Fibroblast of lung (primary cell): ENCODE measurements at regions not wholly inside any gene's neighbourhood (a gene's known extent, or its start where the extent isn't known, plus 50 kb on each side); places are given as distances from the start of the nearest gene placed in this dataset.

ENCODE experiments used
- DNase-seq, 2 donors: peaks; one replicate each; pipeline versions ENCODE4 v3.0.0 to v3.0.0-alpha.2; 2010; ENCODE audit warnings: low read depth in 2 of 2
- H2AFZ ChIP-seq: 2 replicates; pipeline ENCODE4 v1.5.1; 2012; ENCODE audit warnings: low read length, control low read depth, inconsistent platforms
- H3K27ac ChIP-seq: 2 replicates; pipeline ENCODE4 v1.5.1; 2011; ENCODE audit warnings: low read length, control low read depth; ENCODE audit not compliant: insufficient read depth
- H3K27me3 ChIP-seq: 2 replicates; pipeline ENCODE4 v1.5.1; 2011; ENCODE audit warnings: mild to moderate bottlenecking, low read length; ENCODE audit not compliant: control insufficient read depth, insufficient read depth
- H3K36me3 ChIP-seq: 2 replicates; pipeline ENCODE4 v1.5.1; 2011; ENCODE audit warnings: low read length; ENCODE audit not compliant: control insufficient read depth, insufficient read depth
- H3K4me1 ChIP-seq: 2 replicates; pipeline ENCODE4 v1.5.1; 2011; ENCODE audit warnings: low read length; ENCODE audit not compliant: control insufficient read depth, insufficient read depth; ENCODE audit errors: extremely low read depth
- H3K4me2 ChIP-seq: 2 replicates; pipeline ENCODE4 v1.5.1; 2011; ENCODE audit warnings: low read length, control low read depth; ENCODE audit not compliant: insufficient read depth; ENCODE audit errors: extremely low read depth
- H3K4me3 ChIP-seq, 4 experiments: fragments of 200-600 bp in 1 of 4; sonication (generic) in 1 of 4; replicated peaks in 1 of 4; 2 replicates each; pipeline ENCODE4 v1.5.1; 2011 to 2016; ENCODE audit warnings: low read length in 4 of 4, low read depth in 3 of 4, mild to moderate bottlenecking in 3 of 4, control low read depth in 2 of 4, inconsistent platforms in 1 of 4, mixed read lengths in 1 of 4; ENCODE audit not compliant: insufficient read depth in 1 of 4; ENCODE audit errors: control extremely low read depth in 1 of 4
- H3K79me2 ChIP-seq: 2 replicates; pipeline ENCODE4 v1.5.1; 2012; ENCODE audit warnings: mild to moderate bottlenecking, low read length, inconsistent platforms; ENCODE audit not compliant: control insufficient read depth, insufficient read depth
- H3K9ac ChIP-seq: 2 replicates; pipeline ENCODE4 v1.5.1; 2011; ENCODE audit warnings: mild to moderate bottlenecking, low read length, control low read depth; ENCODE audit not compliant: insufficient read depth
- H3K9me3 ChIP-seq: 2 replicates; pipeline ENCODE4 v1.5.1; 2012; ENCODE audit warnings: low read depth, low read length; ENCODE audit not compliant: control insufficient read depth, insufficient read depth
- H4K20me1 ChIP-seq: 2 replicates; pipeline ENCODE4 v1.5.1; 2011; ENCODE audit warnings: low read length; ENCODE audit not compliant: control insufficient read depth, insufficient read depth; ENCODE audit errors: extremely low read depth
- CTCF ChIP-seq, 2 donors: IDR thresholded peaks in 1 of 2; conservative IDR thresholded peaks in 1 of 2; 1 replicate in 1 of 2; 2 replicates in 1 of 2; pipeline ENCODE4 v1.5.1; 2011 to 2012; ENCODE audit warnings: low read length in 2 of 2, control low read depth in 1 of 2, inconsistent platforms in 1 of 2, low read depth in 1 of 2, mild to moderate bottlenecking in 1 of 2
- EZH2 ChIP-seq: IDR thresholded peaks from 2 replicates; pipeline ENCODE4 v1.5.1; 2012; ENCODE audit warnings: low read length, control low read depth, mild to moderate bottlenecking; ENCODE audit errors: missing control alignments

DNA sequence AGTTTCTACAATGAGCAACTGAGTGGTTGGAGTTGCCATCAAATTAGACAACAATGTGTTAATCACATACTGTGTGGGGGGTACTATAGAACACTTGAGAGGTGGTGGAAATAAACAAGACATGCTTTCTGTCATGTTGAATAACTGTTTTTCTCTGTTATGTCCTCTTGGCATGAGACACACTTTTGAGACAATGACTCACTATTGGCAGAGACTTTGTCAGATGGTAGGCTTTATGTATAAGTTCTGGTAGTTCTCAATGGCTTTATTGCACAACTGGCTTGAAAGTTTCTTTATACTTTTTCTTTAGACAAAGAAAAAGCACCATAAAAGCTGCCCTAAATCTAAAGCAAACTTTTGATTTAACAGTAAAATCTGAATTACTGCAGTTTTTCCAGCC lies 578.7 kb downstream of the ADCYAP1 start:
- Histone ChIP-seq H3K9me3 (no peaks in the 10 kb centered on the region), H3K36me3 (no peaks in the 10 kb centered on the region), H3K27me3 (no peaks in the 10 kb centered on the region), H4K20me1 (no peaks in the 10 kb centered on the region), H3K9ac (no peak overlapping the region), H3K4me3 (no peak overlapping the region), H3K27ac (no peak overlapping the region), H2AFZ (no peak overlapping the region), H3K4me1 (no peaks in the 10 kb centered on the region), H3K79me2 (no peaks in the 10 kb centered on the region), H3K4me2 (no peak overlapping the region)
- TF ChIP-seq EZH2 (no peak), CTCF (conservative IDR thresholded peaks at IDR 0.05 in 1 of 2, IDR thresholded peaks at IDR 0.05 in 1 of 2; ENCODE audit: low read depth in 1 of 2, low read length in 2 of 2) (no peak)
- DNase-seq, result no peak

GRCh38 chr18:1487457-1487856 lies 582.8 kb downstream of the ADCYAP1 start:
- no peak for TF ChIP-seq CTCF (conservative IDR thresholded peaks at IDR 0.05 in 1 of 2, IDR thresholded peaks at IDR 0.05 in 1 of 2; ENCODE audit: low read depth in 1 of 2, low read length in 2 of 2)
- no peak overlapping the region for H3K4me3 ChIP-seq

GRCh38 chr18:1488394-1488793 lies 583.7 kb downstream of the ADCYAP1 start:
- Histone ChIP-seq H3K4me3 (no peak overlapping the region), H3K9ac (no peak overlapping the region), H2AFZ (no peak overlapping the region)

More at GRCh38 chr18:1487457-1487856, 582.8 kb downstream of the ADCYAP1 start:
- H3K27me3 ChIP-seq, result no peaks in the 10 kb centered on the region
- no peak overlapping the region for H3K27ac ChIP-seq
- no peak overlapping the region for H3K4me2 ChIP-seq
- H2AFZ ChIP-seq, result no peak overlapping the region
- DNase-seq, result no peak
- no peaks in the 10 kb centered on the region for H3K9me3 ChIP-seq
- no peaks in the 10 kb centered on the region for H3K4me1 ChIP-seq
- no peaks in the 10 kb centered on the region for H4K20me1 ChIP-seq
- no peak overlapping the region for H3K9ac ChIP-seq
- no peaks in the 10 kb centered on the region for H3K36me3 ChIP-seq
- no peaks in the 10 kb centered on the region for H3K79me2 ChIP-seq

More at GRCh38 chr18:1488394-1488793, 583.7 kb downstream of the ADCYAP1 start:
- no peak for DNase-seq
- Histone ChIP-seq H3K36me3 (no peaks in the 10 kb centered on the region), H4K20me1 (no peaks in the 10 kb centered on the region), H3K4me2 (no peak overlapping the region), H3K9me3 (no peaks in the 10 kb centered on the region), H3K4me1 (no peaks in the 10 kb centered on the region), H3K79me2 (no peaks in the 10 kb centered on the region), H3K27me3 (no peaks in the 10 kb centered on the region), H3K27ac (no peak overlapping the region)
- TF ChIP-seq CTCF (conservative IDR thresholded peaks at IDR 0.05 in 1 of 2, IDR thresholded peaks at IDR 0.05 in 1 of 2; ENCODE audit: low read depth in 1 of 2, low read length in 2 of 2) (no peak), EZH2 (no peak)
